ENCODE measurements at regions not wholly inside any gene's neighbourhood (a gene's known extent, or its start where the extent isn't known, plus 50 kb on each side); places are given as distances from the start of the nearest gene placed in this dataset.

DNA sequence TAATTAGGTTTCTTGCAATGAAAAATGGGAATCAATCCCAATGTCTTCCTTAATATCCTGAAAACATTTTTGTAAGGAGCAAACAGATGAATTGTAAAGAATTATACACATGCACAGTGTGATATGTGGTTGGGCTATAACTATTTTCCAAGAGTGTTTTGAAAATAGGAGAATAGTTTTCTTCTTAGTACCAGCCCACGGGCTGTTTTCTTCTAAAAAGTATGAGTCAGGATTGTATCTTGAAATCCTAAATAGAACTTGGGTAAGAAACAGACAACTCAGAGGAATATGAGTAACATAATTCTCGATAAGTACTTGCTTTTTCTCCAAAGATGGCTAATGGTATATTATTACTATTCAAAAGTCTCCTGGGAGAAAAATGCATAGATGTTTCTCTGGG is 136.7 kb downstream of the MAGEC2 start:
- TF ChIP-seq CTCF (IDR thresholded peaks at IDR 0.05): no peak
- Histone ChIP-seq H3K27ac (no peak overlapping the region), H3K4me3 (no peak overlapping the region)
- no peak for DNase-seq (ENCODE audit: low spot score)

DNA sequence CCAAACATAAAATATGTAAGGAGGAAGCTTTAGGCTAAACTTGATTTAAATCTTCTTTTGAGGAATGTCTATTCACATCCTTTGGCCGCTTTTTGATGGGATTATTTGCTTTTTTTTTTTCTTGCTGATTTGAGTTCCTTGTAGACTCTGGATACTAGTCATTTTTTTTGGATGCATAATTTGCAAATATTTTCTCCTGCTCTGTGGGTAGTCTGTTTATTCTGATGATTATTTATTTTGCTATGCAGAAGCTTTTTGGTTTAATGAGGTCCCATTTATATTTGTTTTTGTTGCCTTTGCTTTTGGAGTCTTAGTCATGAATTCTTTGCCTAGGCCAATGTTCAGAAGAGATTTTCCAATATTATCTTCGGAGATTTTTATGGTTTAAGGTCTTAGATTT is 144.9 kb downstream of the MAGEC2 start:
- no peak for TF ChIP-seq CTCF (IDR thresholded peaks at IDR 0.05)
- Histone ChIP-seq H3K4me3 (no peak overlapping the region), H3K27ac (no peak overlapping the region)
- no peak for DNase-seq (ENCODE audit: low spot score)

GRCh38 chrX:142054094-142054493 is 150.4 kb downstream of the MAGEC1 start:
- H3K4me3 ChIP-seq: no peak overlapping the region
- TF ChIP-seq CTCF (IDR thresholded peaks at IDR 0.05): no peak
- no peak for DNase-seq (ENCODE audit: low spot score)

DNA sequence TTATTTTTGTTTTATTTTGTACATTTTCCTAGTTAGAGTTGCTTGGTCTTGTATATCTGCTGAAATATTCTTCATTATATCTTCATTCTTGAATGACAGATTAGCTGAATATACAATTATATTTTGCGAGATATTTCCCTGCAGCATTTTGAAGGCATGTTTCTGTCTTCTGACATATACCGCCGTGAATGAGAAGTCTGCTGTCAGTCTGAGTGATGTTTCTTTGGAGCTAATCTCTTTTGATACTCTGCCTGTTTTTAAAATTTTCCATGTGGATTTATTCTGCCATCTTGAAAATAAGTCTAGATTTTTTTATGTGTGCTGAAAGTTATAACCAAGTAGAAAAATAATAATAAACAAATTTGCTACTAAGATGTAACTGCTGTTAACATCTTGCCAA is 148.5 kb downstream of the MAGEC1 start:
- no peak overlapping the region for H3K27ac ChIP-seq
- H3K4me3 ChIP-seq: no peak overlapping the region
- TF ChIP-seq CTCF (IDR thresholded peaks at IDR 0.05): no peak
- no peak for DNase-seq (ENCODE audit: low spot score)

More at GRCh38 chrX:142054094-142054493, 150.4 kb downstream of the MAGEC1 start:
- H3K27ac ChIP-seq: no peak overlapping the region

GRCh38 chrX:142043196-142043595 is 139.5 kb downstream of the MAGEC1 start:
- no peak for DNase-seq (ENCODE audit: low spot score)
- no peak for TF ChIP-seq CTCF (IDR thresholded peaks at IDR 0.05)
- Histone ChIP-seq H3K27ac (no peak overlapping the region), H3K4me3 (no peak overlapping the region)

GRCh38 chrX:142040906-142041305 is 137.2 kb downstream of the MAGEC1 start:
- H3K4me3 ChIP-seq: no peak overlapping the region
- no peak for TF ChIP-seq CTCF (IDR thresholded peaks at IDR 0.05)
- H3K27ac ChIP-seq: no peak overlapping the region

DNA sequence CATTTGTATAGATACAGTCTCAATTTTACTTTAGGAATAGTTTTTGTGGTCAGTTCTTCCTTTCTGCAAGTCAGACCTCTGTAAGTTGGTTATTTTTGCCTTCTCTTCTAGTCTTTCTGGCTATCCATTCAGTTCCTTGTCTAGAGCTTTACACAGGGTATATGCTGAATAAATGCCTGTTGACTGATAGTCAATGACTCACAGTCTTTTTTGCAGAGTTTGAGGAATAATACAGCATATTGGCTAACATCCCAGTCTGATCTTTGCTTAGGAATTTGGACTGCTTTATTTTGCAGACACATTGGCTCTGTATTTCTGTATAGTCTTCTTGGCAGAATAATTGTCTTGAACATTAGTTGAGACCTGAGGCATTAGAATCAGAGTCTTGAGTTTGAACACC is 132.4 kb downstream of the MAGEC1 start:
- TF ChIP-seq CTCF (IDR thresholded peaks at IDR 0.05): no peak
- DNase-seq (ENCODE audit: low spot score): no peak
- H3K4me3 ChIP-seq: no peak overlapping the region

More at GRCh38 chrX:142040906-142041305, 137.2 kb downstream of the MAGEC1 start:
- no peak for DNase-seq (ENCODE audit: low spot score)

More for the DNA sequence above, 132.4 kb downstream of the MAGEC1 start:
- H3K27ac ChIP-seq: no peak overlapping the region
